ENCODE measurements at regions not wholly inside any gene's neighbourhood (a gene's known extent, or its start where the extent isn't known, plus 50 kb on each side); places are given as distances from the start of the nearest gene placed in this dataset.

GRCh38 chr2:19560785-19561184 is 202.4 kb upstream of the OSR1 start:
- intact Hi-C loops (cut with micrococcal nuclease), result no loop called here
- no peak for DNase-seq (ENCODE audit: low spot score)
- H3K36me3 Mint-ChIP-seq (ENCODE audit: low read depth), result no peaks in the 10 kb centered on the region
- no peaks in the 10 kb centered on the region for H3K9me3 Mint-ChIP-seq
- H3K4me1 Mint-ChIP-seq (ENCODE audit: low read depth), result peaks cover 7% of the 10 kb centered on the region
- no peak overlapping the region for H3K27ac Mint-ChIP-seq
- H3K27me3 Mint-ChIP-seq (ENCODE audit: low read depth), result peaks cover 5% of the 10 kb centered on the region
- H3K4me3 Mint-ChIP-seq (ENCODE audit: low read depth), result no peak overlapping the region

DNA sequence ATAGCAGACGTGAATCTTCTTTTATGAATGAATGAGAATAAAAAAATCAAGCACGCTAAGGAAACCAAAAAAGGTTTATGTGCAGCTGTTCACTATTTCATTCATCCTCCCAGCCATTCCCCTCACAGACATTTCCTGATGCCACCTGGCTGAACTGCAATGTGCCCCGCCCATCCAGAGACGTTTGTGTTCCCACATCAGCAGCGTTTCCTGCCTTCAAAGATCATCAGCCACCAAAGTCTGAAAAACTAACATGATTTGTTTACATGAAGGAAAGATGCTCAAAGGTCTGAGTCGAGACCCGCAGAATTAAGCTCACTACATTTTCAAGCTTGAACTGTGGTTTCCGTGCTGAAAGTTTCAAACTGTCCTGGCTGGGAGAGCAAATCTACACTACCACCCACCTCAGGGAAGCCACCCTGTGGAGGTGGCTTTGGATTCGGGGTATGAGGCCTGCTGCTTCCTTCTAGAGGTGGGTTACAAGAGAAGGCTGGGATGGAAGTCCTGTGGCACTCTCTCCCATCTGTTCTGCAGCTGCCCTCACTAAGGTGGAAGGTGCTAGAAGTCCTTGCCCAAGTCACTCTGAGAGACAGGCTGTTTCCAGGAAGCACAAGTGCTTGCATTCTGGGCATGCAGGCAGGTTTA is 201.3 kb upstream of the OSR1 start:
- intact Hi-C loops (cut with micrococcal nuclease), result no loop called here
- Mint-ChIP-seq H3K27me3 (ENCODE audit: low read depth) (peaks cover 5% of the 10 kb centered on the region), H3K9me3 (no peaks in the 10 kb centered on the region), H3K4me1 (ENCODE audit: low read depth) (peaks cover 7% of the 10 kb centered on the region), H3K27ac (no peak overlapping the region), H3K4me3 (ENCODE audit: low read depth) (no peak overlapping the region), H3K36me3 (ENCODE audit: low read depth) (no peaks in the 10 kb centered on the region)
- no peak for DNase-seq (ENCODE audit: low spot score)

- H3K27me3 Mint-ChIP-seq (ENCODE audit: low read depth), result peaks cover 3% of the 10 kb centered on the region
- no peak overlapping the region for H3K4me3 Mint-ChIP-seq (ENCODE audit: low read depth)
- no peak overlapping the region for H3K27ac Mint-ChIP-seq
- DNase-seq (ENCODE audit: low spot score), result no peak
- H3K36me3 Mint-ChIP-seq (ENCODE audit: low read depth), result no peaks in the 10 kb centered on the region
- H3K4me1 Mint-ChIP-seq (ENCODE audit: low read depth), result peaks cover 7% of the 10 kb centered on the region
- intact Hi-C loops (cut with micrococcal nuclease), result no loop called here
- H3K9me3 Mint-ChIP-seq, result no peaks in the 10 kb centered on the region
Measured at GRCh38 chr2:19556648-19557047, 198.2 kb upstream of the OSR1 start.

GRCh38 chr2:19554520-19554919 is 196.1 kb upstream of the OSR1 start:
- no peak for DNase-seq (ENCODE audit: low spot score)

GRCh38 chr2:19552270-19552669 is 193.8 kb upstream of the OSR1 start:
- intact Hi-C loops (cut with micrococcal nuclease), result no loop called here
- Mint-ChIP-seq H3K27ac (no peak overlapping the region), H3K9me3 (no peaks in the 10 kb centered on the region), H3K27me3 (ENCODE audit: low read depth) (peaks cover 4% of the 10 kb centered on the region), H3K36me3 (ENCODE audit: low read depth) (no peaks in the 10 kb centered on the region), H3K4me3 (ENCODE audit: low read depth) (no peak overlapping the region), H3K4me1 (ENCODE audit: low read depth) (no peaks in the 10 kb centered on the region)
- DNase-seq (ENCODE audit: low spot score), result no peak

More at GRCh38 chr2:19554520-19554919, 196.1 kb upstream of the OSR1 start:
- no peak overlapping the region for H3K4me3 Mint-ChIP-seq (ENCODE audit: low read depth)
- H3K27me3 Mint-ChIP-seq (ENCODE audit: low read depth), result peaks cover 6% of the 10 kb centered on the region
- no peaks in the 10 kb centered on the region for H3K36me3 Mint-ChIP-seq (ENCODE audit: low read depth)
- H3K27ac Mint-ChIP-seq, result no peak overlapping the region
- peaks cover 2% of the 10 kb centered on the region for H3K4me1 Mint-ChIP-seq (ENCODE audit: low read depth)
- H3K9me3 Mint-ChIP-seq, result no peaks in the 10 kb centered on the region
- intact Hi-C loops (cut with micrococcal nuclease), result no loop called here

GRCh38 chr2:19550750-19551149 is 192.3 kb upstream of the OSR1 start:
- Mint-ChIP-seq H3K4me3 (ENCODE audit: low read depth) (no peak overlapping the region), H3K27ac (no peak overlapping the region), H3K27me3 (ENCODE audit: low read depth) (peaks cover 4% of the 10 kb centered on the region), H3K36me3 (ENCODE audit: low read depth) (no peaks in the 10 kb centered on the region), H3K9me3 (no peaks in the 10 kb centered on the region), H3K4me1 (ENCODE audit: low read depth) (no peaks in the 10 kb centered on the region)
- intact Hi-C loops (cut with micrococcal nuclease), result no loop called here
- DNase-seq (ENCODE audit: low spot score), result no peak

DNA sequence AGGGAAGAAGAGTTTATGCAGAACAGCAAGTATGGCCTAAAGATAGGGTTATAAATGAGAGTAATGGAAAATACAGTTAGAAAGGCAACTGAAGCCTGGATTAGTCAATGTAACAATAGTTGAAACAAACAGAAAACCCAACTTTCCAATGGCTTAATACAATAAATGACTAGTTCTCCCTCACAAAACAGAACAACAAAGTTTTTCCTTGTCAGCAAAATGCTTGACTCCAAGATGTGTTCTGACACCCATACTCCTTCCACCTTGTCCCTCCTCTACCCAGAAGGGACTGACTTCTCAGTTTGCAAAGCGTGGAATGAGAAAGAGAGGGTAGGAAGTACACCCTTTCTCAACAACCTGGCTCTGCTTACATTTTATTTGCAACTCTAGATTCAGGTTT is 191.4 kb upstream of the OSR1 start:
- Mint-ChIP-seq H3K4me1 (ENCODE audit: low read depth) (no peaks in the 10 kb centered on the region), H3K9me3 (no peaks in the 10 kb centered on the region), H3K27me3 (ENCODE audit: low read depth) (peaks cover 4% of the 10 kb centered on the region), H3K27ac (no peak overlapping the region), H3K4me3 (ENCODE audit: low read depth) (no peak overlapping the region), H3K36me3 (ENCODE audit: low read depth) (no peaks in the 10 kb centered on the region)
- no peak for DNase-seq (ENCODE audit: low spot score)
- intact Hi-C loops (cut with micrococcal nuclease), result no loop called here

DNA sequence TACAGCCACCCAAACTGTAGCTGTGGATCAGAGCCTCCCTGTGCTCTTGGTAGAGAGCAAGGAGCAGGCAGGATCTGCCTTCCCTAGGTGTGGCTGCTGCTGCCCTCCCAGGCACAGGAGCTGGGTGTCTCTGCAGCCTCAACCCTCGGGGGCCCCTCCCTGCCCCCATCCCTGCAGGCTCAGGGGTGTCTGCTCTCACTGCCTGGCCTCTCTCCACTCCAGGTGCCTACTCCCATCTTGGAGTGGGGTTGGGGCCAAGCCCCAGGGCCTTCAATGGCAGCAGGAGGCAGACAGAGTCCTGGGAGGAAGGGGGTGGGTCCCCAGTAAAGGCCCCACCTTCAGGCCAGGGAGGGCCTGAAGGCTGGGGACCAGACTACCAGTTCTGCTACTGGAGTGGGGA is 189.7 kb upstream of the OSR1 start:
- H3K4me3 Mint-ChIP-seq (ENCODE audit: low read depth), result no peak overlapping the region
- H3K27ac Mint-ChIP-seq, result no peak overlapping the region
- DNase-seq (ENCODE audit: low spot score), result no peak
- H3K4me1 Mint-ChIP-seq (ENCODE audit: low read depth), result no peaks in the 10 kb centered on the region
- peaks cover 2% of the 10 kb centered on the region for H3K27me3 Mint-ChIP-seq (ENCODE audit: low read depth)
- intact Hi-C loops (cut with micrococcal nuclease), result no loop called here
- no peaks in the 10 kb centered on the region for H3K36me3 Mint-ChIP-seq (ENCODE audit: low read depth)
- H3K9me3 Mint-ChIP-seq, result no peaks in the 10 kb centered on the region

DNA sequence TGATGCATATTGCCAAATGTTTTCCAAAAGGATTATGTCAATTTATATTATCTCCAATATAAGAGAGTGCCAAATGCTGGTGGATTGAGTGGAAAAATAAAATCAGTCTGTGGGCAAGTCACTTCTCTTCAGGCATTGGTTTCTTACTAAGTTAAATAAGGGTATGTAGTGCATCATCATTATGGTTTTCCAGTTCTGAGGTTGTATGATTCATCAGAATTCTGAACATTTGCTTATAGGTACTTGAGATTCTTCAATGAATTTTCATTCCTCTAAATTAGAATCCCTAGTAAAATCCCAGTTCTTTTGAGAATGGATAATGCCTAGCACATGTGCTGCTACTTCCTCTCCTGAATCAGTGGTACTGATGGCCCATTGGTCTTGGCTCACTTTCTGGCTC is 188.9 kb upstream of the OSR1 start:
- H3K36me3 Mint-ChIP-seq (ENCODE audit: low read depth), result no peaks in the 10 kb centered on the region
- H3K27ac Mint-ChIP-seq, result no peak overlapping the region
- peaks cover 2% of the 10 kb centered on the region for H3K27me3 Mint-ChIP-seq (ENCODE audit: low read depth)
- DNase-seq (ENCODE audit: low spot score), result no peak
- no peaks in the 10 kb centered on the region for H3K9me3 Mint-ChIP-seq
- intact Hi-C loops (cut with micrococcal nuclease), result no loop called here
- H3K4me1 Mint-ChIP-seq (ENCODE audit: low read depth), result no peaks in the 10 kb centered on the region
- H3K4me3 Mint-ChIP-seq (ENCODE audit: low read depth), result no peak overlapping the region

DNA sequence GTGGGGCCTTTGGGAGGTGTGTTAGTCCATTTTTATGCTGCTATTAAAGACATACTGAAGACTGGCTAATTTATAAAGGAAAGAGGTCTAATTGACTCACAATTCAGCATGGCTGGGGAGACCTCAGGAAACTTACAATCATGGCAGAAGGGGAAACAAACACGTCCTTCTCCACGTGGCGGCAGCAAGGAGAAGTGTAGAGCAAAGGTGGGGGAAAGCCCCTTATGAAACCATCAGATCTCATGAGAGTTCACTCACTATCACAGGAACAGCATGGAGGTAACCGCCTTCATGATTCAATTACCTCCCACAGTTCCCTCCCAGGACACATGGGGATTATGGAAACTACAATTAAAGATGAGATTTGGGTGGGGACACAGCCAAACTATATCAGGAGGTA is 187.1 kb upstream of the OSR1 start:
- no peaks in the 10 kb centered on the region for H3K4me1 Mint-ChIP-seq (ENCODE audit: low read depth)
- intact Hi-C loops (cut with micrococcal nuclease), result no loop called here
- no peaks in the 10 kb centered on the region for H3K9me3 Mint-ChIP-seq
- no peak overlapping the region for H3K4me3 Mint-ChIP-seq (ENCODE audit: low read depth)
- DNase-seq (ENCODE audit: low spot score), result no peak
- H3K27me3 Mint-ChIP-seq (ENCODE audit: low read depth), result peaks cover 2% of the 10 kb centered on the region
- H3K36me3 Mint-ChIP-seq (ENCODE audit: low read depth), result no peaks in the 10 kb centered on the region
- H3K27ac Mint-ChIP-seq, result no peak overlapping the region

GRCh38 chr2:19543663-19544383 is 185.4 kb upstream of the OSR1 start:
- no peak overlapping the region for H3K4me3 Mint-ChIP-seq (ENCODE audit: low read depth)
- intact Hi-C loops (cut with micrococcal nuclease), result no loop called here
- no peaks in the 10 kb centered on the region for H3K36me3 Mint-ChIP-seq (ENCODE audit: low read depth)
- H3K27me3 Mint-ChIP-seq (ENCODE audit: low read depth), result no peaks in the 10 kb centered on the region
- H3K9me3 Mint-ChIP-seq, result no peaks in the 10 kb centered on the region
- DNase-seq (ENCODE audit: low spot score), result no peak
- H3K4me1 Mint-ChIP-seq (ENCODE audit: low read depth), result no peaks in the 10 kb centered on the region
- no peak overlapping the region for H3K27ac Mint-ChIP-seq

DNA sequence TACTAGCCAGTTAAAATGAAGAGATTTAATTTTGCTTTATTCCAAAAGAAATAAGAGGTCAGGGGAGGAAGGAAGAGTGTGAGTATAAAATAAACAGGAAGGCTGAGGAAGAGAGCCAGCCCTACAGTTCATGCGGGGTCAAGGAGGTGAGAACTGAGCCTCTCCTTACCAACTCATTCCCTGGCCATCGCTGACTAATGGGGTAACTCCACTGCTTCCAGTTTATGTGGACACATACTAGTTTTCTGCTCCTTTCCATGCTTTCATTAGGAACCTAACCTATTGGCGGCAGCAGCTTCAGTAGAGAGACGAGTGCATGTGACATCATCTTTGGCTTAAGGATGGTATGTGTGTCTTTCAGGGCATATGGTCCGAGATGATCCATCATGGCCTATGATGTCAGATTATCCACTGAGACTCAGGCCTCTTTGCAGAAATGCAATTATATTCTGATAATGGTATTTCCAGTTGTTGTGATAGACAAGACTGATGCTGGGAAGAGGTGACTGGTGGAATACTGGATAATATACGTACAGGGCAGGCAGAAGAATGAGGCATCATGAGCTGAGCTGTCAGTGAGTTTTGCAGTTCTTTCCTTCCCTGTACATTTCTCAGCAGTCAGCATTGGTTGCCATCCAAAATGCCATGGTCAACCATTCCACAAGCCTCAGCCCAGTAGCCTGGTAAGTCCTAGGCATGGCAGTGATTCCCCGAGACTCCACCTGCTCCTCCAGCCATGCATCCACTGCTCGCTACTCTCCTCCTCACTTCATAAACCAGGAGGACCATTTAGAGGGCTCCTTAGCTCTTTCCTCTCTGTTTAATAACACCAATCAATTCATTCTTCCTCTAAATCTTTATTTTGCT is 184.6 kb upstream of the OSR1 start:
- no peak for DNase-seq (ENCODE audit: low spot score)
- no peaks in the 10 kb centered on the region for H3K27me3 Mint-ChIP-seq (ENCODE audit: low read depth)
- no peak overlapping the region for H3K4me3 Mint-ChIP-seq (ENCODE audit: low read depth)
- H3K36me3 Mint-ChIP-seq (ENCODE audit: low read depth), result no peaks in the 10 kb centered on the region
- intact Hi-C loops (cut with micrococcal nuclease), result no loop called here
- no peaks in the 10 kb centered on the region for H3K4me1 Mint-ChIP-seq (ENCODE audit: low read depth)
- no peaks in the 10 kb centered on the region for H3K9me3 Mint-ChIP-seq
- no peak overlapping the region for H3K27ac Mint-ChIP-seq

GRCh38 chr2:19541884-19542283 is 183.5 kb upstream of the OSR1 start:
- DNase-seq (ENCODE audit: low spot score), result no peak
- H3K4me3 Mint-ChIP-seq (ENCODE audit: low read depth), result no peak overlapping the region
- H3K27me3 Mint-ChIP-seq (ENCODE audit: low read depth), result no peaks in the 10 kb centered on the region
- intact Hi-C loops (cut with micrococcal nuclease), result no loop called here
- no peaks in the 10 kb centered on the region for H3K4me1 Mint-ChIP-seq (ENCODE audit: low read depth)
- no peaks in the 10 kb centered on the region for H3K9me3 Mint-ChIP-seq
- no peaks in the 10 kb centered on the region for H3K36me3 Mint-ChIP-seq (ENCODE audit: low read depth)
- H3K27ac Mint-ChIP-seq, result no peak overlapping the region

Data from activated T-helper 2 cell treated with anti-CD3 and anti-CD28 coated beads, Interferon-gamma antibody, Interleukin-2, Interleukin-4, amounts not matched to agents 10 μg/mL and 5 μg/mL and 100 μg/mL, durations not matched to agents 14 hours and 24 hours and 36 hours (primary cell).